AG04449 (cell line): ENCODE measurements at regions not wholly inside any gene's neighbourhood (a gene's known extent, or its start where the extent isn't known, plus 50 kb on each side); places are given as distances from the start of the nearest gene placed in this dataset.
"Not testable (repeated sequence)": the region's sequence is repeated elsewhere in the genome, so short reads cannot be mapped to it uniquely, and the experiment has no call there.

Experiments
- CTCF ChIA-PET: fragments of 350-600 bp; formaldehyde crosslinking; extraction: SDS; loops from one replicate; lab custom pipeline; 2021; ENCODE audit warnings: antibody characterized with exemption; lab: Yijun Ruan, JAX
- POLR2A ChIA-PET: fragments of 400-600, 350-600 bp; formaldehyde crosslinking; extraction: SDS; loops from one replicate; lab custom pipeline; 2020; ENCODE audit warnings: antibody characterized with exemption, inconsistent platforms; lab: Yijun Ruan, JAX
- DNase-seq: peaks from one replicate; pipeline ENCODE4 v3.0.0-alpha.2; 2010; ENCODE audit warnings: low read depth, low spot score
- H3K4me3 ChIP-seq: 2 replicates; pipeline ENCODE4 v1.5.1; 2011; ENCODE audit warnings: low read depth, mild to moderate bottlenecking, control low read depth, low read length
- TF ChIP-seq, protein P1 (sequence below): IDR thresholded peaks from one replicate; pipeline ENCODE4 v1.5.1; 2011; ENCODE audit warnings: mild to moderate bottlenecking, moderate library complexity, low read length, control low read depth, inconsistent platforms; ENCODE audit not compliant: insufficient read depth; ENCODE audit errors: missing control alignments

DNA sequence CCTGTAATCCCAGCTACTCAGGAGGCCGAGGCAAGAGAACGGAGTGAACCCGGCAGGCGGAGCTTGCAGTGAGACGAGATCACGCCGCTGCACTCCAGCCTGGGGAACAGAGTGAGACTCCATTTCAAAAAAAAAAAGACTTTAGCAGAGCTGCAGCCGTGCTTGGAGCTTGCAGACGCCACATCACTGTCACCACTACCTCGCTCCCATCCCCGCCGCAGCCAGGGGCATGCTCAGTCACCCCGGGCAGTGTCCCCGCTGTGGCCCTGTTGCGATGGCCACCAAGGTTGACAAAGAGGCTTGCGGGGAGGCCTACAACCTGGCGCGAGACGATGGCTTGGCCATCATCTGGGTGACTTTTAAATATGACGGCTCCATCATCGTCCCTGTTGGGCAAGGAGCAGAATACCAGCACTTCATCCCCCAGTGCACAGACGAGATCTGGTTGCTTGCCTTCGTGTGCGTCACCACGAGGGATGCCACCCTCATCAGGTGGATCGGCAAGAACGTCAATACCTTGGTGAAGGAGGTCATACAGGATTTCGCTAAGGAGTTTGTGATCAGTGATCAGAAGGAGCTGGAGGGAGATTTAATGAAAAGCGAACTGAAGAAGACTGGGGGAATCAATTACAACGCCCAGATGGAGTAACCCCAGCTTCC lies 118.1 kb downstream of the TNFRSF13B start:
- ChIA-PET CTCF (no interaction called here), POLR2A (no interaction called here)
- no peak for DNase-seq
- H3K4me3 ChIP-seq: no peak overlapping the region
- TF ChIP-seq, protein P1, sequence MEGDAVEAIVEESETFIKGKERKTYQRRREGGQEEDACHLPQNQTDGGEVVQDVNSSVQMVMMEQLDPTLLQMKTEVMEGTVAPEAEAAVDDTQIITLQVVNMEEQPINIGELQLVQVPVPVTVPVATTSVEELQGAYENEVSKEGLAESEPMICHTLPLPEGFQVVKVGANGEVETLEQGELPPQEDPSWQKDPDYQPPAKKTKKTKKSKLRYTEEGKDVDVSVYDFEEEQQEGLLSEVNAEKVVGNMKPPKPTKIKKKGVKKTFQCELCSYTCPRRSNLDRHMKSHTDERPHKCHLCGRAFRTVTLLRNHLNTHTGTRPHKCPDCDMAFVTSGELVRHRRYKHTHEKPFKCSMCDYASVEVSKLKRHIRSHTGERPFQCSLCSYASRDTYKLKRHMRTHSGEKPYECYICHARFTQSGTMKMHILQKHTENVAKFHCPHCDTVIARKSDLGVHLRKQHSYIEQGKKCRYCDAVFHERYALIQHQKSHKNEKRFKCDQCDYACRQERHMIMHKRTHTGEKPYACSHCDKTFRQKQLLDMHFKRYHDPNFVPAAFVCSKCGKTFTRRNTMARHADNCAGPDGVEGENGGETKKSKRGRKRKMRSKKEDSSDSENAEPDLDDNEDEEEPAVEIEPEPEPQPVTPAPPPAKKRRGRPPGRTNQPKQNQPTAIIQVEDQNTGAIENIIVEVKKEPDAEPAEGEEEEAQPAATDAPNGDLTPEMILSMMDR: no peak

DNA sequence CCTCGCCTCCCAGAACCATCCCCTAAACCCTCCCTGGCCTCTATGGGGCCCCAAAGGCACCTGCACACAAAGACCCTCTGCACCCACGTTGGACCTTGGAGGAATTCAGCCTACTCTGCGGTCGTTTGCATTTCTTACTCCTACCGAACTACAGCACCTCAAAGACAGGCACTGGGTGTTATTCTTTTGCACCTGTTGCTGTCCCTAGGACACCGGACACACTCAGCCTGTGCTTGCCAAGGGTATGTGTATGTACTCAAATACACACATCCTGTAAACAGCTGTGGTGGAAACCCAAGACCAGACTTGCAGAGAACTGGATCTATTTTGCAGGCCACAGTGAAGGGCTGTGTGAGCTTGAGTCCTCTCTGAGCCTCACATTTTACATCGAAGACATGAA lies 122.1 kb downstream of the TNFRSF13B start:
- POLR2A ChIA-PET: not testable (repeated sequence)

DNA sequence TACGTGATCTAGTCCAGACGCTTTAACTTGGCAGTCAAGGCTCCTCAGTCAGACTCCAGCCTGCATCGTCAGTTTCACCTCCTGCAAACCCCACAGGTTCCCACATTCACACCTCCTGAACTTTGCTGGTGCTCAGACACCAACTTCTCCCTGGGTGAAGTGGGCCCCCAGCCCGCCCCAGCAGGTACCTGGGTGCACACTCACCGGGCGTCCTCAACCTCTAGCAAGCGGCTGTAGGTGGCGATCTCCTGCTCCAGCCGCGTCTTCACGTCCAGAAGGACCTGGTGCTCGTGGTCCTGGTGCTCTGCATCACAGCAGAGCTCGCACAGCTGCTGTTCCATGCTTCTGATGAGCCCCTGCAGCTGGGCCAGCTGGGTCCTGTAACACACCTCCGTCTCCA lies 122.9 kb downstream of the TNFRSF13B start:
- POLR2A ChIA-PET, DNase-seq, CTCF ChIA-PET, H3K4me3 ChIP-seq: not testable (repeated sequence)

More for the DNA sequence above, 122.1 kb downstream of the TNFRSF13B start:
- DNase-seq, H3K4me3 ChIP-seq, CTCF ChIA-PET: not testable (repeated sequence)

DNA sequence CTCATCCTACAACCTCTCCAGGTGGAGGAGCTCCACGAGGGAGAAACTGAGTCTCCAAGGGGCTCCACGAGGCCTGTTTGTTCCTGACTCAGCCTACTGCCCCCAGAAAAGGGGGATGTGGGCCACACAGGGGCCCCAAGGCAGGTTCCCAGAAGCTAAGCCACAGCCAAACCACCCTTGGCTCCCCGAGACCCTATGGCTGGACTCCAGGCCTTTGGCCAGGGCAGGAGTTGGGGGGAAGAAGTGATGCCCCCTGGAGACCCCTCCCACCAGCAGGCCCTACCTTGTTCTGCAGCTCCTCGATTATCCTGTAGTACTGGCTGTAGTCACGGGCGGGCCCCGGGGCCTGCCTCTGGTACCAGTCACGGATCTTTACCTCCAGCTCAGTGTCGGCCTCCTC lies 126.8 kb downstream of the TNFRSF13B start:
- CTCF ChIA-PET, POLR2A ChIA-PET, DNase-seq: not testable (repeated sequence)

DNA sequence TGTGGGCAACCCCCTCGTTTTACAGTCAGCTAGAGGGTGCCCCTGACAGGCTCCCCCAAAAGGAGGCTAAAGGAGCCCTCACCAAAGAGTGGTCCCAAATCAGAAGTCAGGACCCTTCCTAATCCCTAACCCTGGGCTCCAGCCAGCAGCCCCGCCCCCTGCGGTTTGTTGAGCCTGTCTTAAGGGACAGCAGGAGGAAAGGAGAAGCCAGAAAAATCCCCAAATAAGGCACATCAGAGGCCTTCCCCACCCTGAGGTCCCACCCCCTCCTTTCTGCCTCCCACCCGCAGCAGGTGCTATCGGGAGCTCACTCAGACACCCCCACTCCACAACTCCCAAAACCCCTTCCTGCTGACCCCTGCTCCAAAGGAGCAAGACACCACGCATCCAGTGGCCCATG lies 127.2 kb downstream of the TNFRSF13B start:
- POLR2A ChIA-PET, H3K4me3 ChIP-seq, DNase-seq, CTCF ChIA-PET: not testable (repeated sequence)

More for the DNA sequence above, 126.8 kb downstream of the TNFRSF13B start:
- H3K4me3 ChIP-seq: not testable (repeated sequence)

DNA sequence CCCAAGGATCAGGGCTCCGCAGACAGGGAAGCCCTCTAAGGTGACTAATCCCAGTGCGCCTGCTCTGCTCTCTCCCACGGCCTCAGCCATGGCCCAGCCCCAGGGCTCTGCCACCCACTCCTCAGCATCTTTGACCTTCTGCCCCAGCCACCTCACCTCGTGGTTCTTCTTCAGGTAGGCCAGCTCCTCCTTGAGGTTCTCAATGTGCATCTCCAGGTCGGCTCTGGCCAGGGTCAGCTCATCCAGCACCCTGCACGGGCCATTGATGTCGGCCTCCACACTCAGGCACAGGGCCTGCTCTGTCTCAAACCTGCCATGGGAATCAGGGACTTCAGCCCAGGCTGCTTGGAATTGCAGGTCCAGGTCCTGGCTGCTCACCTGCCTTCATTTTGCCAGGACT lies 128.4 kb downstream of the TNFRSF13B start:
- POLR2A ChIA-PET, DNase-seq, H3K4me3 ChIP-seq, CTCF ChIA-PET: not testable (repeated sequence)

DNA sequence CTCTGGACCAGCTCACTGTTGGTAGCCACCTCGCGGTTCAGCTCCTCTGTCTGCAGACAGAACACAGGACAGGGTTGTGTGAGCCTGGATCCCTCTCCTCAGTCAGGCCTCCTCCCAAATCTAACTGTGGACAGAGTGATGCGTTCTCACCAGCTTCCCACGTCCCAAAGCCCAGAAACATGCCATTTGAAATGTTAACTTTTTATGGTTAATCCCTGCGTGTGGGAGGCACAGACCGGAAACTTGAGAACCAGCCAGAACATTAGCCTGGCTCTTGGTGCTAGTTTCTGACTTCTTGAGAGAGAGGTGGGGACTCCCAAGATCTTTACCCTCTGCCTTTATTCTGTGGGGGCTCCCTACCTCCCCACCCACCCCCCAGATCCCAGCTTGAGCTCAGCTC lies 129.6 kb downstream of the TNFRSF13B start:
- POLR2A ChIA-PET, H3K4me3 ChIP-seq, DNase-seq, CTCF ChIA-PET: not testable (repeated sequence)

DNA sequence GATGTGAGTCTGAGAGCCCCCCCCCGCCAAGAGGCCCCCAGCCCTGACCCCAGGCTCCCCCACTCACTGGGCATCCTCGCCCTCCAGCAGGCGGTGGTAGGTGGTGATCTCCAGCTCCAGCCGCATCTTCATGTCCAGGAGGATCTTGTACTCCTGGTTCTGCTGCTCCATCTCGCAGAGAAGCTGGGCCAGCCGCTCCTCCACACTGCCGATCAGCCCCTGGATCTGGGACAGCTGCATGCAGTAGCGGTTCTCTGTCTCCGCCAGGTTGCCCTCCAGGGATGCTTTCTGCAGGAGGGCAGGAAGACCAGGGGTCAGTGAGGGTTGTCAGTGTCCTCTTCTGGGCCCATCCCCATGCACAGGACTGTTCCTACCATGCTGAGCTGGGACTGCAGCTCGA lies 130.0 kb downstream of the TNFRSF13B start:
- CTCF ChIA-PET, DNase-seq, H3K4me3 ChIP-seq, POLR2A ChIA-PET: not testable (repeated sequence)

DNA sequence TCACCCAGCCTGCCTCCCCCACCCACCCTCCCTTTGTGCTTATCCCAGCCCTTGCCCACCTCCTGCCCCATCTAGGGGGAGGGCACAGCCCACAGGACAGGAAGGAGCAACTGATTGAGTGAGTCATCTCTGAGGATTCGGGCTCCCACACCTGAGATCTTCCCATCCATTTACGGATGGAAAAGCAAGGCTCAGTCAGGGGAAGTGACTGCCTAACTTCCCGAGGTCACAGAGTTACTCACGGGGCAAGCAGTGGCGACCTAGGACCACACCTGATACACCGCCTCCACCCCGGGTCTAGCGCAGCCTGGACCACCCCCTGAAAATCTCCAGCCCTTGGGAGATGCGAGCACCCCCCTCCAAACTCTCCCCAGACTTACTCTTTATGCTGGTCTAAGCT lies 131.7 kb downstream of the TNFRSF13B start:
- POLR2A ChIA-PET: not testable (repeated sequence)

DNA sequence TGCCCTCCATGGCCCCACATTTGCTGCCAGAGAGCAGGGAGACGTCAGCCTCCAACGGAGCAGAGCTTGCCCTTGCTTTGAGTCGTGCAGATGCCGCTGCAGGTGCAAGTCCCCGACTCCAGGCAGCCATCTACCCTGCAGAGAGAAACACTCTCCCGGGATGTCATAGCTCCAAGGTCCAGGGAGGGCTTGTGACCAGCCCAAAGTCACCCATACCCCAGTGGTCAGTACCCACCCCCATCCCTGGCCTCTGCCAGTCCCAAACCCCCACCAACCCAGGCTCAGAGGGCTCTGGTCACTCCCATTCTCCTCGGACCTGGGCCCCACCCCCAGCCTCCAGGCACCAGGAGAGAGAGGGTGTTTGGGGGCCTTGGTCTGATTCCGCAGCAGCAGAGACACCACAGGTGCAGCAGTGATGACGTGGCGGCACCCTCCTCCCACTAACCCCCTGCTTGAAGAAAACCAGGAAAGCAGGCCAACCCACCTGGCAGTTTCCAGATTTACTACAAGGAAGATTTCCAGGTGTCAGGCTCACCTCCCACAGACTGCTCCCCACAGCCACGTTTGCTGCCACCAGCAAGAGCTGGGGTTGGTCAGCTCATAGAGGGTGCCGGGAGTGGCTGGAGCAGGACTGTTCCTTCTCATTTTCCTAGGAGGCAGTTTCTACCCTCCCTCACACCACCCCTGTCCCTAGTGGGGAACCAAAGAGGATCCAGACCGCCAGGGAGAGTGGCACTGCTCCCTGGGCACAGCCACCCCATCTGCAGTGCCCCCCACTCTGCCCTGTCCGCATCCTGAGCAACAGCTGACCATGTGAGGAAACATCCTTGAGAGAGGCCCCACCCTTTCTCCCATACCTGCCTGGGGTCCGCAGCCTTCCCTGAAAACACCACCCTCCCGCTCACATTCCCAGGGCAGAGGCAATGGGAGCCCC lies 132.4 kb downstream of the TNFRSF13B start:
- DNase-seq, H3K4me3 ChIP-seq, POLR2A ChIA-PET, CTCF ChIA-PET: not testable (repeated sequence)

More for the DNA sequence above, 131.7 kb downstream of the TNFRSF13B start:
- H3K4me3 ChIP-seq, CTCF ChIA-PET, DNase-seq: not testable (repeated sequence)

DNA sequence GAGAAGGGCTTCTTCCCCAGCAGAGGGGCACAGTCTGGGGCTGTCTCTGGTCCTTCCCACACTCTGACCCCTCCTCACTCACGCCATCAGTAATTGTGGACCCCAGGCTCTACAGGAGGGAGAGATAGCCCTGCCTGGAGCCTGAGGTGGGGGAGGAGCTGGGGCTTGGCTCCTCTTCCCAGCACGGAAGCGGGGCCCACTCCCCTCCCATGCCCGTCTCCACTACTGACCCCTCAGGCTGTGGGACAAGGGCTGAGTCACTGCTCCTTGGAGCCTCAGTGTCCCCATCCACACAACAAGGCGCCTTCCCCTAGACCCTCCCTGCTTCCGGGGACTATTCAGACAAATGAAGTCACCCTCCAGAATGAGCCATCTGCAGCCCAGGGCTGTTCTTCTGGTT lies 133.1 kb downstream of the TNFRSF13B start:
- POLR2A ChIA-PET, CTCF ChIA-PET, H3K4me3 ChIP-seq, DNase-seq: not testable (repeated sequence)

DNA sequence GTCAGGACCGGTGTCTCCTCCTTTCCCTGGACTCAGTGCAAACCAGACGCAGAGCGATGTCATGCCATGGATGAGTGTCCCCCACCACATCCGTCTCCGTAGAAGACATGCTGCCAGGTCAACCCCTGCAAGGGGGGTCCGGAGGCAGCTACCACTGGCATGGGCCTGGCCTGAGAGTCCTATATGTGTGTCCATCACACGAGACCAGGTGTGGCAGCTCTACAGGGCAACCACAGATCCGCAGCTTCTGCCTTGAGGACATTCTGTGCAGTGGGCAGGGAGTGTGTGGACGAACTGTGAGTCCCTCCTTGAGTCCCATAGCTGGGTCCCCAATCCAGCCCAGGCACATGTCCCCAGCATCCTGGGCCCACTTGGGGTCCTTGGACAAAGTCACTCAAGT lies 133.6 kb downstream of the TNFRSF13B start:
- H3K4me3 ChIP-seq, DNase-seq, CTCF ChIA-PET, POLR2A ChIA-PET: not testable (repeated sequence)

DNA sequence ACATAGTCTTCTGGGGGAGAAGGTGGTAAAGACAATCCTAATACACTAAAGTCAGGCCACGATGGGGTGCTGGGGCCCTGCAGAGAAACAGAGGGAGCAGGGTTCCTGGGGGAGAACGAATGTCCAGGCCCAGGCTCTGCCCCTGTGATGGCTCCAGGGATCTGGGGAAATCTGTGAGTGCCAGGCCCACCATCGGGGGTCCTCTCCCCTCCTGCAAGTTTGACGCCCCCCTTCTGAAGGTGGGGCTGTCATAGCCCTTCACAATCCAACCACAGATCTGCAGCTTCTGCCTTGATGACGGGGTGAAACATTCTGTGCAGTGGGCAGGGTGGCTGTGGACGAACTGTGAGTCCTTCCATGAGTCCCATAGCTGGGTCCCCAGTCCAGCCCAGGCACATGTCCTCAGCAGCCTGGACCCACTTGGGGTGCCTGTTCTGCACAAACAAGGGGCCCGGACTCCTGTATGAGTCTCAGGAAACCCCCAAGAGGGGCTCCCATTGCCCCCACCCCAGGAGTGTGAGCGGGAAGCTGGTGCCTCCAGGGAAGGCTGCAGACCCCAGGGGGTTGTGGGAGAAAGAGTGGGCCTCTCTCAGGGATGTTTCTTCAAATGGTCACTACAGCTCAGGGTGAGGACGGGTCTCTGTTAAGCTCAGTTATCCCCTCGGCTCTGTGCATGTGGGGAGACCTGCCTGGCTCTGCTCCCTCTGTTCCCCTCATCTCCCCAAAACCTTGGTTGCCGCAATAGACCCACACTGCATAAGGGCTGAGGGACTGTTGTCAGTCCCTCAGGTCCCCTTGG lies 134.3 kb downstream of the TNFRSF13B start:
- POLR2A ChIA-PET, H3K4me3 ChIP-seq, DNase-seq, CTCF ChIA-PET: not testable (repeated sequence)

DNA sequence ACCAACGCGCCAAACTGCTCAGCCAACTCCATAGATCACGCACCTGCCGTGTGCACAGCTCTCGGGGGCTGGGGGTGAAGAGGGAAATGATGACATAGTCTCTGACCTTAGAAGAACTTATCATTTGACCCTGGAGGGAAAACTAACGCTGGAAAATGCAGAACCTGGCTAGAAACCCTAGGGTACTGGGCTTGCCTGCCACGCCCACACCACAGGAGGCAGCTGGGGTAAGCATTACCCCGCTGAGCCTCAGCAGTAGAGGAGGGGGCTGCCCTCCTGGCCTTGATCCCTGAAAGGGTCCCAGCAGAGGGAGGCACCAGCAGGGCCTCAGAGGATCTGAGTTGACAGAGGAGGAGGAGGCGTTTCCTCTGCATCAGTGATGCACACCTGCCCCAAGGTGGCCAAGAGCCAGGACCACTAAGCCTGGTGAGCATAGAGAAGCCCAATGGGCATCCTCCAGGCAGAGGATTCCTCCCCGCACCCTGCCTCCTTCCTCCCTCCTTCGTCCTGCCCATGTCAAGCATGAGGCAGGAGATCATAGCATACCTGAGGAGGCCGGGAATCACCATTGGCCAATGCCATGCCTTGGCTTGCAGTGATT lies 135.5 kb downstream of the TNFRSF13B start:
- DNase-seq, H3K4me3 ChIP-seq, POLR2A ChIA-PET, CTCF ChIA-PET: not testable (repeated sequence)
